Smooth muscle cell (in vitro differentiated cells): ENCODE measurements at regions not wholly inside any gene's neighbourhood (a gene's known extent, or its start where the extent isn't known, plus 50 kb on each side); places are given as distances from the start of the nearest gene placed in this dataset.

Experiments used
- DNase-seq: peaks from one replicate; lab custom pipeline; 2025; ENCODE audit not compliant: unreplicated experiment; lab: John Stamatoyannopoulos, UW
- H2AFZ ChIP-seq: fragments of 200-600 bp; sonication (generic); 2 replicates; pipeline ENCODE4 v1.6.0; 2016; ENCODE audit warnings: antibody characterized with exemption, low read depth, mild to moderate bottlenecking
- H3F3A ChIP-seq: fragments of 200-600 bp; sonication (generic); 2 replicates; pipeline ENCODE4 v1.6.0; 2017; ENCODE audit warnings: antibody characterized with exemption, low read depth
- H3K27ac ChIP-seq: fragments of 200-600 bp; sonication (generic); 2 replicates; pipeline ENCODE4 v1.5.1; 2016; ENCODE audit warnings: low read depth, mild to moderate bottlenecking
- H3K27me3 ChIP-seq: fragments of 200-600 bp; sonication (generic); 2 replicates; pipeline ENCODE4 v1.6.1; 2016; ENCODE audit warnings: low read depth, mild to moderate bottlenecking
- H3K36me3 ChIP-seq: fragments of 200-600 bp; sonication (generic); 2 replicates; pipeline ENCODE4 v1.5.1; 2016; ENCODE audit warnings: low read depth
- H3K4me1 ChIP-seq: fragments of 200-600 bp; sonication (generic); 2 replicates; pipeline ENCODE4 v1.5.1; 2016; ENCODE audit warnings: low read depth
- H3K4me2 ChIP-seq: fragments of 200-600 bp; sonication (generic); 2 replicates; pipeline ENCODE4 v1.6.0; 2016; ENCODE audit warnings: mild to moderate bottlenecking
- H3K4me3 ChIP-seq: fragments of 200-600 bp; sonication (generic); 2 replicates; pipeline ENCODE4 v1.5.1; 2016; ENCODE audit warnings: mild to moderate bottlenecking
- H3K79me2 ChIP-seq: fragments of 200-600 bp; sonication (generic); 2 replicates; pipeline ENCODE4 v1.6.0; 2016; ENCODE audit warnings: low read depth, mild to moderate bottlenecking
- H3K9ac ChIP-seq: fragments of 200-600 bp; sonication (generic); 2 replicates; pipeline ENCODE4 v1.6.0; 2016; ENCODE audit warnings: low read depth
- H3K9me3 ChIP-seq: fragments of 200-600 bp; sonication (generic); replicated peaks from 2 replicates; pipeline ENCODE4 v1.5.1; 2016; ENCODE audit warnings: low read depth
- H4K20me1 ChIP-seq: fragments of 200-600 bp; sonication (generic); 2 replicates; pipeline ENCODE4 v1.6.0; 2016; ENCODE audit warnings: low read depth
- WGBS: methylation state at CpG from one replicate; pipeline ENCODE4 v1.1.7; 2016; ENCODE audit warnings: low lambda C conversion rate; 5-methylcytosine and 5-hydroxymethylcytosine counted together
- TF ChIP-seq, protein P1 (sequence below): fragments of 200-600 bp; sonication (generic); IDR thresholded peaks from 2 replicates; pipeline ENCODE4 v1.5.1; 2017; ENCODE audit warnings: borderline replicate concordance, mild to moderate bottlenecking, antibody characterized with exemption; ENCODE audit not compliant: insufficient read depth, poor library complexity, severe bottlenecking

- H2AFZ ChIP-seq: no peak overlapping the region
- no peak for DNase-seq
- no peaks in the 10 kb centered on the region for H4K20me1 ChIP-seq
- no peaks in the 10 kb centered on the region for H3F3A ChIP-seq
- H3K4me2 ChIP-seq: no peak overlapping the region
- H3K4me1 ChIP-seq: no peaks in the 10 kb centered on the region
- no peak overlapping the region for H3K4me3 ChIP-seq
- H3K27me3 ChIP-seq: no peaks in the 10 kb centered on the region
- no peak overlapping the region for H3K9ac ChIP-seq
- no peaks in the 10 kb centered on the region for H3K36me3 ChIP-seq
- TF ChIP-seq, protein P1, sequence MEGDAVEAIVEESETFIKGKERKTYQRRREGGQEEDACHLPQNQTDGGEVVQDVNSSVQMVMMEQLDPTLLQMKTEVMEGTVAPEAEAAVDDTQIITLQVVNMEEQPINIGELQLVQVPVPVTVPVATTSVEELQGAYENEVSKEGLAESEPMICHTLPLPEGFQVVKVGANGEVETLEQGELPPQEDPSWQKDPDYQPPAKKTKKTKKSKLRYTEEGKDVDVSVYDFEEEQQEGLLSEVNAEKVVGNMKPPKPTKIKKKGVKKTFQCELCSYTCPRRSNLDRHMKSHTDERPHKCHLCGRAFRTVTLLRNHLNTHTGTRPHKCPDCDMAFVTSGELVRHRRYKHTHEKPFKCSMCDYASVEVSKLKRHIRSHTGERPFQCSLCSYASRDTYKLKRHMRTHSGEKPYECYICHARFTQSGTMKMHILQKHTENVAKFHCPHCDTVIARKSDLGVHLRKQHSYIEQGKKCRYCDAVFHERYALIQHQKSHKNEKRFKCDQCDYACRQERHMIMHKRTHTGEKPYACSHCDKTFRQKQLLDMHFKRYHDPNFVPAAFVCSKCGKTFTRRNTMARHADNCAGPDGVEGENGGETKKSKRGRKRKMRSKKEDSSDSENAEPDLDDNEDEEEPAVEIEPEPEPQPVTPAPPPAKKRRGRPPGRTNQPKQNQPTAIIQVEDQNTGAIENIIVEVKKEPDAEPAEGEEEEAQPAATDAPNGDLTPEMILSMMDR: no peak
- no peak overlapping the region for H3K27ac ChIP-seq
- no peaks in the 10 kb centered on the region for H3K9me3 ChIP-seq
- 100% methylated on average over 2 of the region's 2 CpGs for WGBS
- H3K79me2 ChIP-seq: no peaks in the 10 kb centered on the region
Observed at GRCh38 chr1:233794863-233795262, 109.6 kb upstream of the SLC35F3 start.

GRCh38 chr1:233796146-233796783 is 108.2 kb upstream of the SLC35F3 start:
- 83% methylated on average over 6 of the region's 6 CpGs for WGBS
- H3K9ac ChIP-seq: no peak overlapping the region

GRCh38 chr1:233802611-233803010 is 101.9 kb upstream of the SLC35F3 start:
- H3F3A ChIP-seq: no peaks in the 10 kb centered on the region
- no peaks in the 10 kb centered on the region for H3K79me2 ChIP-seq
- TF ChIP-seq, protein P1: no peak

More at GRCh38 chr1:233796146-233796783, 108.2 kb upstream of the SLC35F3 start:
- Histone ChIP-seq H3K36me3 (no peaks in the 10 kb centered on the region), H3K27me3 (no peaks in the 10 kb centered on the region), H3K79me2 (no peaks in the 10 kb centered on the region), H3K4me3 (no peak overlapping the region), H3K9me3 (no peaks in the 10 kb centered on the region), H3F3A (no peaks in the 10 kb centered on the region), H2AFZ (no peak overlapping the region), H3K27ac (no peak overlapping the region), H4K20me1 (no peaks in the 10 kb centered on the region), H3K4me1 (no peaks in the 10 kb centered on the region), H3K4me2 (no peak overlapping the region)
- TF ChIP-seq, protein P1: no peak
- DNase-seq: no peak

DNA sequence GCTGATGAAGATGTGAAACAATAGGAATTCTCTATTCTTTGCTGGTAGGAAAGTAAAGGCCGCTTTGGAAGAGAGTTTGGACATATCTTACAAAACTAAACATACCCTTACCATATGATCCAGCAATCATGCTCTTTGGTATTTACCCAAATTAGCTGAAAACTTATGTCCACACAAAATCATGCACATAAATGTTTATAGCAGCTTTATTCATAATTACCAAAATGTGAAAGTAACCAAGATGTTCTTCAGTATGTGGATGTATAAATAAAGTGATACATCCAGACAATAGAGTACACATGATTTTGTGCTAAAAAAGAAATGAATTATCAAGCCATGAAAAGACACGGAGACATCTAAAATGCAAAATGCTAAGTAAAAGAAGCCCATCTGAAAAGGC is 98.7 kb upstream of the SLC35F3 start:
- Histone ChIP-seq H3K27ac (no peak overlapping the region), H3F3A (no peaks in the 10 kb centered on the region), H3K4me3 (no peak overlapping the region), H3K9ac (no peak overlapping the region), H3K4me2 (no peak overlapping the region), H3K27me3 (no peaks in the 10 kb centered on the region), H2AFZ (no peak overlapping the region), H3K36me3 (no peaks in the 10 kb centered on the region), H3K9me3 (no peaks in the 10 kb centered on the region), H4K20me1 (no peaks in the 10 kb centered on the region), H3K79me2 (no peaks in the 10 kb centered on the region), H3K4me1 (no peaks in the 10 kb centered on the region)
- 83% methylated on average over 2 of the region's 2 CpGs for WGBS
- TF ChIP-seq, protein P1: no peak
- DNase-seq: no peak

More at GRCh38 chr1:233802611-233803010, 101.9 kb upstream of the SLC35F3 start:
- H4K20me1 ChIP-seq: no peaks in the 10 kb centered on the region
- WGBS: 58% methylated on average over 4 of the region's 4 CpGs
- no peak for DNase-seq
- no peaks in the 10 kb centered on the region for H3K4me1 ChIP-seq
- no peak overlapping the region for H3K9ac ChIP-seq
- no peak overlapping the region for H3K4me3 ChIP-seq
- no peak overlapping the region for H2AFZ ChIP-seq
- no peaks in the 10 kb centered on the region for H3K9me3 ChIP-seq
- H3K4me2 ChIP-seq: no peak overlapping the region
- H3K27me3 ChIP-seq: no peaks in the 10 kb centered on the region
- H3K36me3 ChIP-seq: no peaks in the 10 kb centered on the region
- H3K27ac ChIP-seq: no peak overlapping the region
